Gastroesophageal sphincter (tissue), 4 donors: ENCODE measurements at regions not wholly inside any gene's neighbourhood (a gene's known extent, or its start where the extent isn't known, plus 50 kb on each side); places are given as distances from the start of the nearest gene placed in this dataset.

Experiments used
- ATAC-seq: fragments of 150-250 bp; one replicate; pipeline ENCODE4 v1.9.1; 2016; ENCODE audit warnings: mild to moderate bottlenecking, moderate library complexity
- H3K27ac ChIP-seq, 4 donors: fragments of 200-600 bp; sonication (generic) in 3 of 4; 1 replicate in 3 of 4; 2 replicates in 1 of 4; pipeline ENCODE4 v1.5.1; 2016 to 2019
- H3K27me3 ChIP-seq: fragments of 200-600 bp; sonication (generic); one replicate; pipeline ENCODE4 v1.5.1; 2019
- H3K36me3 ChIP-seq, 2 donors: fragments of 200-600 bp; sonication (generic); one replicate each; pipeline ENCODE4 v1.5.1; 2019; ENCODE audit warnings: control low read depth in 1 of 2
- H3K4me1 ChIP-seq, 3 donors: fragments of 200-600 bp; sonication (generic); 1 replicate in 2 of 3; 2 replicates in 1 of 3; pipeline ENCODE4 v1.5.1; 2016 to 2019; ENCODE audit warnings: control low read depth in 2 of 3
- H3K4me3 ChIP-seq, 2 donors: fragments of 200-600 bp; sonication (generic); one replicate each; pipeline ENCODE4 v1.5.1; 2019; ENCODE audit warnings: mild to moderate bottlenecking in 1 of 2, moderate library complexity in 1 of 2
- H3K9me3 ChIP-seq, 3 donors: fragments of 200-600 bp; sonication (generic); one replicate each; pipeline ENCODE4 v1.5.1; 2017 to 2019; ENCODE audit warnings: control low read depth in 2 of 3
- CTCF ChIP-seq, 4 experiments: fragments of 200-600 bp in 2 of 4; fragments of 450-650 bp in 2 of 4; sonication (generic) in 1 of 4; IDR thresholded peaks; one replicate each; pipeline ENCODE4 v1.5.1; 2017 to 2019; ENCODE audit warnings: antibody characterized with exemption in 4 of 4, mild to moderate bottlenecking in 2 of 4, moderate library complexity in 2 of 4
- EP300 ChIP-seq: sonication (generic); formaldehyde crosslinking; IDR thresholded peaks from one replicate; pipeline ENCODE4 v1.6.1; 2017; ENCODE audit warnings: antibody characterized with exemption, mild to moderate bottlenecking
- POLR2A ChIP-seq, 2 donors: fragments of 450-650 bp; IDR thresholded peaks; one replicate each; pipeline ENCODE4 v1.6.1; 2017; ENCODE audit warnings: antibody characterized with exemption in 2 of 2, mild to moderate bottlenecking in 2 of 2, moderate library complexity in 1 of 2
- POLR2AphosphoS5 ChIP-seq: sonication (generic); formaldehyde crosslinking; IDR thresholded peaks from one replicate; pipeline ENCODE4 v1.6.1; 2017; ENCODE audit warnings: antibody characterized with exemption
- WGBS, 2 donors: methylation state at CpG; one replicate each; pipeline ENCODE4 v1.1.5; 2018; ENCODE audit warnings: low coverage in 1 of 2; 5-methylcytosine and 5-hydroxymethylcytosine counted together

GRCh38 chr9:79471580-79472543 is 99.9 kb upstream of the TLE4 start:
- 92% methylated on average over 2 of the region's 2 CpGs; no CpG with 5 or more reads in 1 of the 2 donors for WGBS, 2 donors
- no peak for ATAC-seq
- Histone ChIP-seq H3K27ac (no peak overlapping the region), H3K9me3 (no peaks in the 10 kb centered on the region), H3K4me3 (no peak overlapping the region), H3K4me1 (peaks cover 0 to 10% (median 6%) of the 10 kb centered on the region in 3 donors), H3K27me3 (no peaks in the 10 kb centered on the region), H3K36me3 (no peaks in the 10 kb centered on the region)
- TF ChIP-seq POLR2AphosphoS5: peak; percentile 30
- TF ChIP-seq POLR2A (IDR thresholded peaks at IDR 0.05): no peak
- no peak for TF ChIP-seq EP300
- peak in 2 of 4 experiments; percentile 20 to 40 for TF ChIP-seq CTCF (IDR thresholded peaks at IDR 0.05)

- Histone ChIP-seq H3K9me3 (no peaks in the 10 kb centered on the region), H3K4me3 (no peak overlapping the region), H3K4me1 (peaks cover 0 to 10% (median 6%) of the 10 kb centered on the region in 3 donors), H3K36me3 (no peaks in the 10 kb centered on the region), H3K27ac (no peak overlapping the region), H3K27me3 (no peaks in the 10 kb centered on the region)
- no peak for ATAC-seq
- WGBS, 2 donors: 100% methylated on average over 1 of the region's 1 CpG; no CpG with 5 or more reads in 1 of the 2 donors
- TF ChIP-seq CTCF (IDR thresholded peaks at IDR 0.05) (no peak), POLR2A (IDR thresholded peaks at IDR 0.05) (no peak), EP300 (no peak), POLR2AphosphoS5 (no peak)
These were observed 98.1 kb upstream of the TLE4 start for GRCh38 chr9:79473704-79474103.

- no peak overlapping the region for H3K4me3 ChIP-seq
- H3K4me1 ChIP-seq: peaks cover 0 to under 1% (median 0%) of the 10 kb centered on the region in 3 donors
- WGBS, 2 donors: 92% methylated on average over 2 to 3 of the region's 3 CpGs
- TF ChIP-seq POLR2A (IDR thresholded peaks at IDR 0.05) (no peak), CTCF (IDR thresholded peaks at IDR 0.05) (no peak), EP300 (no peak), POLR2AphosphoS5 (no peak)
- H3K9me3 ChIP-seq: no peaks in the 10 kb centered on the region
- H3K36me3 ChIP-seq: no peaks in the 10 kb centered on the region
- H3K27me3 ChIP-seq: no peaks in the 10 kb centered on the region
- ATAC-seq: no peak
- H3K27ac ChIP-seq: no peak overlapping the region
These were observed 94.4 kb upstream of the TLE4 start for GRCh38 chr9:79477241-79477840.

- H3K27ac ChIP-seq: no peak overlapping the region
- H3K36me3 ChIP-seq: no peaks in the 10 kb centered on the region
- H3K4me1 ChIP-seq: no peaks in the 10 kb centered on the region
- 58 to 73% methylated on average over 5 of the region's 5 CpGs for WGBS, 2 donors
- no peak for TF ChIP-seq POLR2A (IDR thresholded peaks at IDR 0.05)
- no peak for TF ChIP-seq POLR2AphosphoS5
- no peak for TF ChIP-seq CTCF (IDR thresholded peaks at IDR 0.05)
- TF ChIP-seq EP300: no peak
- no peaks in the 10 kb centered on the region for H3K27me3 ChIP-seq
- ATAC-seq: no peak
- H3K4me3 ChIP-seq: no peak overlapping the region
- no peaks in the 10 kb centered on the region for H3K9me3 ChIP-seq
These were observed 93.6 kb upstream of the TLE4 start for GRCh38 chr9:79477955-79478771.
